Trophoblast cell (in vitro differentiated cells and primary cell): ENCODE measurements at regions not wholly inside any gene's neighbourhood (a gene's known extent, or its start where the extent isn't known, plus 50 kb on each side); places are given as distances from the start of the nearest gene placed in this dataset.

ENCODE experiments used
- DNase-seq, 2 donors: peaks; one replicate each; pipeline ENCODE4 v3.0.0-alpha.2; 2016
- H2AFZ ChIP-seq: 2 replicates; pipeline ENCODE4 v1.6.1; 2013; ENCODE audit warnings: low read length, moderate library complexity, mild to moderate bottlenecking; ENCODE audit not compliant: insufficient read depth, poor library complexity
- H2AK5ac ChIP-seq: 2 replicates; pipeline ENCODE4 v1.6.1; 2013; ENCODE audit warnings: mild to moderate bottlenecking, low read length
- H2BK120ac ChIP-seq: 2 replicates; pipeline ENCODE4 v1.6.1; 2013; ENCODE audit warnings: low read length, mild to moderate bottlenecking, moderate library complexity; ENCODE audit not compliant: insufficient read depth, poor library complexity
- H2BK12ac ChIP-seq: 2 replicates; pipeline ENCODE4 v1.6.1; 2013; ENCODE audit warnings: mild to moderate bottlenecking, low read length, moderate library complexity
- H2BK5ac ChIP-seq: 2 replicates; pipeline ENCODE4 v1.6.1; 2013; ENCODE audit warnings: low read length, low read depth, moderate library complexity, mild to moderate bottlenecking; ENCODE audit not compliant: poor library complexity
- H3K14ac ChIP-seq: 2 replicates; pipeline ENCODE4 v1.6.1; 2013; ENCODE audit warnings: mild to moderate bottlenecking, low read length
- H3K18ac ChIP-seq: 2 replicates; pipeline ENCODE4 v1.6.1; 2013; ENCODE audit warnings: mild to moderate bottlenecking, low read length
- H3K23ac ChIP-seq: 2 replicates; pipeline ENCODE4 v1.6.1; 2013; ENCODE audit warnings: low read length
- H3K27ac ChIP-seq: 2 replicates; pipeline ENCODE4 v1.5.1; 2013; ENCODE audit warnings: low read depth, mild to moderate bottlenecking, inconsistent platforms, low read length, moderate library complexity
- H3K27me3 ChIP-seq: 2 replicates; pipeline ENCODE4 v1.6.1; 2013; ENCODE audit warnings: inconsistent platforms, mild to moderate bottlenecking, low read length, moderate library complexity; ENCODE audit not compliant: insufficient read depth
- H3K36me3 ChIP-seq, 2 experiments: 1 replicate in 1 of 2; 2 replicates in 1 of 2; pipeline ENCODE4 v1.6.1; 2013; ENCODE audit warnings: low read length in 2 of 2, mild to moderate bottlenecking in 2 of 2, moderate library complexity in 1 of 2; ENCODE audit not compliant: insufficient read depth in 2 of 2, control insufficient read depth in 1 of 2
- H3K4ac ChIP-seq: 2 replicates; pipeline ENCODE4 v1.6.1; 2013; ENCODE audit warnings: low read depth, mild to moderate bottlenecking, low read length, moderate library complexity
- H3K4me1 ChIP-seq, 2 experiments: 1 replicate in 1 of 2; 2 replicates in 1 of 2; pipeline ENCODE4 v1.6.1; 2013; ENCODE audit warnings: low read length in 2 of 2, mild to moderate bottlenecking in 2 of 2, moderate library complexity in 1 of 2; ENCODE audit not compliant: insufficient read depth in 2 of 2, control insufficient read depth in 1 of 2
- H3K4me2 ChIP-seq: 2 replicates; pipeline ENCODE4 v1.6.1; 2013; ENCODE audit warnings: inconsistent platforms, mild to moderate bottlenecking, low read length, moderate library complexity
- H3K4me3 ChIP-seq: 2 replicates; pipeline ENCODE4 v1.5.1; 2013; ENCODE audit warnings: mild to moderate bottlenecking, low read depth, low read length, inconsistent platforms
- H3K79me1 ChIP-seq: one replicate; pipeline ENCODE4 v1.6.1; 2013; ENCODE audit warnings: low read length
- H3K79me2 ChIP-seq: 2 replicates; pipeline ENCODE4 v1.6.1; 2013; ENCODE audit warnings: low read length, mild to moderate bottlenecking; ENCODE audit not compliant: control insufficient read depth, insufficient read depth, poor library complexity
- H3K9ac ChIP-seq: 2 replicates; pipeline ENCODE4 v1.6.1; 2013; ENCODE audit warnings: mild to moderate bottlenecking, low read length
- H3K9me3 ChIP-seq: 2 replicates; pipeline ENCODE4 v1.6.1; 2013; ENCODE audit warnings: low read depth, mild to moderate bottlenecking, control low read depth, inconsistent platforms, low read length; ENCODE audit not compliant: insufficient read depth
- H4K12ac ChIP-seq: 2 replicates; pipeline ENCODE4 v1.6.1; 2013; ENCODE audit warnings: low read depth, mild to moderate bottlenecking, low read length, moderate library complexity
- H4K8ac ChIP-seq: 2 replicates; pipeline ENCODE4 v1.6.1; 2013; ENCODE audit warnings: low read depth, mild to moderate bottlenecking, low read length, moderate library complexity
- H4K91ac ChIP-seq: one replicate; pipeline ENCODE4 v1.6.1; 2013; ENCODE audit warnings: low read depth, mild to moderate bottlenecking, low read length, moderate library complexity
- WGBS: extraction: QIAGEN DNeasy Blood & Tissue Kit; methylation state at CpG from one replicate; pipeline ENCODE4 v1.1.7; 2013; ENCODE audit warnings: missing lambda C conversion rate; ENCODE audit not compliant: insufficient read length, insufficient coverage; ENCODE audit errors: extremely low coverage; 5-methylcytosine and 5-hydroxymethylcytosine counted together

DNA sequence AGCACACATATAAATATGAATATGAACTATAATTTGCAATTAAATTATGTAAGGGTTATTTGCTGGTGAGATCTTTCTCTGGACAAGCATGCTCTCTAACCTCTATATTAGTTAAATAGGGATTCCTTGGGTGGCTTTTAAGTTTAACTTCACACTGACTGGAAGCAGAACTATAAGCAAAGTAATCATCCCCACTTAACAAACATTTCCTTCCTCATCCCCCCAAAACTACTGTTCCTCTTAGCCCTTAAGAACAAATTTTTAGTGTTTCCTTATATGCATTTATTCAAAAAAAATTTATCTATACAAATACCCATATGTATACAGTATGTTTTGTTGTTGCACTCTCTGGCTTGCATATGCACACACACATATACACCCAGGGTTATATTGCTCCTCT is 512.1 kb upstream of the MEF2C start:
- H3K79me2 ChIP-seq: no peaks in the 10 kb centered on the region
- no peaks in the 10 kb centered on the region for H3K36me3 ChIP-seq
- no peak overlapping the region for H3K27ac ChIP-seq
- no peak overlapping the region for H2AK5ac ChIP-seq
- no peaks in the 10 kb centered on the region for H3K27me3 ChIP-seq
- H3K23ac ChIP-seq: no peak overlapping the region
- H3K79me1 ChIP-seq: no peaks in the 10 kb centered on the region
- no peak overlapping the region for H4K12ac ChIP-seq
- H4K91ac ChIP-seq: no peak overlapping the region
- H2BK120ac ChIP-seq: no peak overlapping the region
- H2BK12ac ChIP-seq: no peak overlapping the region
- no peak overlapping the region for H3K4me2 ChIP-seq
- H4K8ac ChIP-seq: no peak overlapping the region
- no peak overlapping the region for H3K4me3 ChIP-seq
- H2BK5ac ChIP-seq: no peak overlapping the region
- DNase-seq: no peak
- no peaks in the 10 kb centered on the region for H3K4me1 ChIP-seq
- H3K18ac ChIP-seq: no peak overlapping the region
- H3K9ac ChIP-seq: no peak overlapping the region
- H3K4ac ChIP-seq: no peak overlapping the region
- no peak overlapping the region for H3K14ac ChIP-seq
- no peaks in the 10 kb centered on the region for H3K9me3 ChIP-seq
- no peak overlapping the region for H2AFZ ChIP-seq

DNA sequence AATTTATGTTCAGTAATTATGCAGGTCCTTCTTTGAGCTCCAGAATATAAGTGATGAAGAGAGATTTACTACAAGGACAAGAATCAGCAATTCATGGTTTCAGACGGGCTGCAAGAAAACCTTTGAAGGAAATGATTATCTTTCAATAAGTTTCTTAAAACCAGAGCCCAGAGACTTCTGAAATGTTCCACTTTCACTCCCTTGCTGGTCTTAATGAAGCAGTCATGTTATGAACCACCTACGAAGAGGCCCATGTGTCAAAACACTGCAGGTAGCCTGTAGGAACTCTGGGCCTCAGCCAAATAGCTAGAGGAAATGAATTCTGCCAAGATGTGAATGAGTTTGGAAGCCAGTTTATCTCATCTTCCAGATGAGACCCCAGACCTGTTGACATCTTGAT is 505.9 kb upstream of the MEF2C start:
- Histone ChIP-seq H3K36me3 (no peaks in the 10 kb centered on the region), H4K91ac (no peak overlapping the region), H3K27me3 (no peaks in the 10 kb centered on the region), H3K23ac (no peak overlapping the region), H2BK12ac (no peak overlapping the region), H3K79me2 (no peaks in the 10 kb centered on the region), H3K27ac (no peak overlapping the region), H3K4ac (no peak overlapping the region), H4K12ac (no peak overlapping the region), H4K8ac (no peak overlapping the region), H3K14ac (no peak overlapping the region), H2BK5ac (no peak overlapping the region), H3K4me2 (no peak overlapping the region), H3K4me3 (no peak overlapping the region), H3K18ac (no peak overlapping the region), H3K9ac (no peak overlapping the region), H3K9me3 (no peaks in the 10 kb centered on the region), H2AFZ (no peak overlapping the region), H2AK5ac (no peak overlapping the region), H2BK120ac (no peak overlapping the region), H3K79me1 (no peaks in the 10 kb centered on the region), H3K4me1 (no peaks in the 10 kb centered on the region)
- WGBS: no CpG with 5 or more reads among the region's 2 CpGs
- DNase-seq: no peak

DNA sequence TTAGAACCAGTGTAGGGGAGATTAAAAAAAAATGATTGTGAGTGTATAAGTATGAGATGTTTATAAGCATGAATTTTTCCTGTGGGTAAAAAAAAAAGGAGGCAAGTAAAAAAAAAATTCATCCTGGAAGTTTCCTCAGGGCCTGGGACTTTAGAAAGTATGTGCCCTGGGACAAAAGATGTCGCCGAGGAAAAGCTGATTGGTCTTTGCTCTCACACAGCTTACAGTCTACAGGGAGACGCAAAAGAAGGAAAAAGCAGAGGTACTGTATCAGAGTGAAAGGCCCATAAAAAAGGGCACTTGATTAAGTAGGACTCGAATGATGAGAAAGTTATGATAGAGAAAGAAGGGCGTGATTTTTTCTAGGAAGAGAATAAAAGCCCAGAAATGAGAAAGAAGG is 501.4 kb upstream of the MEF2C start:
- Histone ChIP-seq H4K12ac (no peak overlapping the region), H4K8ac (no peak overlapping the region), H2BK5ac (no peak overlapping the region), H4K91ac (no peak overlapping the region), H3K18ac (no peak overlapping the region), H3K23ac (no peak overlapping the region), H3K4me3 (no peak overlapping the region), H3K14ac (no peak overlapping the region), H2AK5ac (no peak overlapping the region), H3K4me2 (no peak overlapping the region), H3K27ac (no peak overlapping the region), H2AFZ (no peak overlapping the region), H3K4ac (no peak overlapping the region), H3K4me1 (no peaks in the 10 kb centered on the region), H3K27me3 (no peaks in the 10 kb centered on the region), H3K36me3 (no peaks in the 10 kb centered on the region), H3K79me1 (no peaks in the 10 kb centered on the region), H2BK12ac (no peak overlapping the region), H3K9me3 (no peaks in the 10 kb centered on the region), H3K9ac (no peak overlapping the region), H3K79me2 (no peaks in the 10 kb centered on the region), H2BK120ac (no peak overlapping the region)
- WGBS: 100% methylated on average over 2 of the region's 5 CpGs
- no peak for DNase-seq

DNA sequence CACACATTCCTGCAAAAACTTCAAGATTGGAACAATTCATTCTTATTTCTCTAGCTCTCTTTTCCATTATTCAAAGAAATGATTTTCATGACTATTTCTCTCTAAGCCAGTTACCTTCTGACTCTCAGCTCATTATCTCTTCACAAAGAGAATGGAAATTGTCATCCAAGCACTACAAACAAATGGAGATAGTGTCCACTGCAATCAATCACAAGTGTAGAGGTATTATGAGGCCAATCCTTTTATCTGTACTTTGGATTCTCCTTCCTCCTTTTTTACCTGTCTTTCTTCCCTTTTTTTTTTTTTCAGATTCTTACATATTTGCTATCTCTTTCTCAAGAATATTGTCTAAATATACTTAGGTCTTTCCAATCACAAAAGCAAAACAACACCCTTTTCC is 497.7 kb upstream of the MEF2C start:
- no peak overlapping the region for H4K91ac ChIP-seq
- no peaks in the 10 kb centered on the region for H3K79me1 ChIP-seq
- no peak overlapping the region for H4K8ac ChIP-seq
- DNase-seq: no peak
- H3K18ac ChIP-seq: no peak overlapping the region
- H2BK120ac ChIP-seq: no peak overlapping the region
- H4K12ac ChIP-seq: no peak overlapping the region
- no peaks in the 10 kb centered on the region for H3K4me1 ChIP-seq
- H3K4me3 ChIP-seq: no peak overlapping the region
- no peaks in the 10 kb centered on the region for H3K9me3 ChIP-seq
- H2BK12ac ChIP-seq: no peak overlapping the region
- no peak overlapping the region for H3K23ac ChIP-seq
- H2BK5ac ChIP-seq: no peak overlapping the region
- no peak overlapping the region for H2AFZ ChIP-seq
- no peaks in the 10 kb centered on the region for H3K79me2 ChIP-seq
- H3K27me3 ChIP-seq: no peaks in the 10 kb centered on the region
- H3K14ac ChIP-seq: no peak overlapping the region
- H3K36me3 ChIP-seq: no peaks in the 10 kb centered on the region
- H3K27ac ChIP-seq: no peak overlapping the region
- H3K9ac ChIP-seq: no peak overlapping the region
- H3K4ac ChIP-seq: no peak overlapping the region
- no peak overlapping the region for H2AK5ac ChIP-seq
- H3K4me2 ChIP-seq: no peak overlapping the region
